GM20000 (cell line): ENCODE measurements at regions not wholly inside any gene's neighbourhood (a gene's known extent, or its start where the extent isn't known, plus 50 kb on each side); places are given as distances from the start of the nearest gene placed in this dataset.

Experiments used
- DNase-seq: peaks from one replicate; pipeline ENCODE4 v3.0.0; 2012; ENCODE audit warnings: low spot score
- CTCF ChIP-seq: IDR thresholded peaks from 2 replicates; pipeline ENCODE4 v1.5.1; 2012; ENCODE audit warnings: mild to moderate bottlenecking, control low read depth; ENCODE audit errors: extremely low read depth, missing control alignments

- TF ChIP-seq CTCF, result no peak
- DNase-seq, result no peak
These were observed 203.9 kb downstream of the FAM76B start for GRCh38 chr11:95585752-95586077.

DNA sequence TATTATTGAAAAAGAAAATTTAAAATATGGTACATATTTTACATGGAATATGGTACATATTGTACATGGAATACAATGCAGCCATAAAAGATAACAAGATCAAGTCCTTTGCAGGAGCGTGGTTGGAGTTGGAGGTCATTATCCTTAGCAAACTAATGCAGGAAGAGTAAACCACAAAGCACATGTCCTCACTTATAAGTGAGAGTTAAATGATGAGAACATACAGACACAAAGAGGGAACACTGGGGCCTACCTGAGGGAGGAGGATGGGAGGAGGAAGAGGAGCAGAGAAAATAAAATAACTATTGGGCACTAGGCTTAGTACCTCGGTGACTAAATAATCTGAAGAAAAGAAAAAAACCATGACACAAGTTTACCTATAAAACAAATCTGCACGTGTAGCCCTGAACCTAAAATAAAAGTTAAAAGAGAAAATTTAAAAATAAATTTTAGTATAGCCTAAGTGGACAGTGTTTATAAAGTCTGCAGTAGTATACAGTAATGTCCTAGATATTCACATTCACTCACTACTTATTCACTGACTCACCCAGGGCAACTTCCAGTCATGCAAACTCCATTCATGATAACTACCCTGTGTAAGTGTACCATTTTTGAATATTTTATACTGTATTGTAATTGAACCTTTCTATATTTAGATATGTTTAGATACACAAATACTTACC is 204.4 kb downstream of the FAM76B start:
- no peak for DNase-seq
- TF ChIP-seq CTCF, result no peak

DNA sequence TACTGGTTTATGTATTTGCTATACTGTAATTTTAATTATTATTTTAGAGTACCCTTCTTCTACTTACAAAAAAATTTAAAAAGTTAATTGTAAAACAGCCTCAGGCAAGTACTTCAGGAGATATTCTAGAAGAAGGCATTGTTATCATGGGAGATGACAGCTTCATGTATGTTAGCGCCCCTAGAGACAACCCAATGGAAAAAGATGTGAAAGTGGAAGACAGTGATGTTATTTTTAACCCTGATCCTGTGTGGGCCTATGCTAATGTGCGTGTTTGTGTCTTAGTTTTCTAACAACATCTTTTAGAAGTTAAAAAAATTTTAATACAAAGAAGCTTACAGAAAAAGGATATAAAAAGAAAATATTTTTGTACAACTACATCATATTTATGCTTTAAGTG is 205.0 kb downstream of the FAM76B start:
- TF ChIP-seq CTCF, result no peak
- peak; percentile 6 for DNase-seq

- no peak for TF ChIP-seq CTCF
- DNase-seq, result no peak
These were observed 205.4 kb downstream of the FAM76B start for GRCh38 chr11:95584180-95584579.

GRCh38 chr11:95577716-95578460 is 211.7 kb downstream of the FAM76B start:
- no peak for DNase-seq
- TF ChIP-seq CTCF, result no peak

DNA sequence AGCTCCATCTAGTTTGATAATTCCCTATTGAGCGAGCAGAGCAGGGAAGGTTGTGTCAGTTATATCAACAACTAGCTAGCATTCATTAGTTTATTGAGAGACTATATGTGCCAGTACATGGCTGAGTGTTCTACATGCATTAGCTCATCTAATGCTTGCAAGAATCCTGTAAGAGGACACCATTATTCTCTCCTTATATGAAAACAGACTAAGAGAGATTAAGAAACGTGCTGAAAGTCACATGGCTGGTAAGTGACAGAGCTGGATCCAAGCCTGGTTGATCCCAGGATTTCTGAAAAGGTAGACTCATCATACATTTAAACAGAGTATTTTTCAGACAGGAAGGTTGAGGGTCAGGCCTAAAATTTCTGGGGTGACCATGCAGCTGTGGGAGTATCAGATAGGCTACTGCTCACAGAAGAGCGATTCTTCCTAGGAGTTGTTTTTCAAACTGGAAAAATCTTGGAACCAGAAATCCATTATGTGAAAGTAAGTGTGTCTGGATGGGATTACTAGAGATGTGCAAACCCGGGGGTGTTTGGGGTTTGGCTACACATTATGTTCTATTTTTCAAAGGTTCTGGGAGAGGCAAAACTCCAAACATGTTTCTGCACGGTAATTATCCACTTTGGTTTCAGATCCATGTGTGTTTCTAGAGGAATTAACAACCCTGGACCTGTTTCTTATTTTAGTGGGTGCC is 213.3 kb downstream of the FAM76B start:
- no peak for DNase-seq
- no peak for TF ChIP-seq CTCF

GRCh38 chr11:95575517-95575916 is 214.1 kb downstream of the FAM76B start:
- no peak for TF ChIP-seq CTCF
- DNase-seq, result no peak
